PC-3 (cell line): ENCODE measurements at regions not wholly inside any gene's neighbourhood (a gene's known extent, or its start where the extent isn't known, plus 50 kb on each side); places are given as distances from the start of the nearest gene placed in this dataset.

Experiments used
- EZH2 ChIP-seq: fragments of 300-600 bp; sonication (generic); IDR thresholded peaks from one replicate; pipeline ENCODE4 v1.6.1; 2017; ENCODE audit warnings: antibody characterized with exemption, mild to moderate bottlenecking, low read length; ENCODE audit not compliant: unreplicated experiment
- TF ChIP-seq, protein P1 (sequence below): fragments of 300-600 bp; sonication (generic); conservative IDR thresholded peaks from 2 replicates; pipeline ENCODE4 v1.5.1; 2017; ENCODE audit warnings: antibody characterized with exemption, low read depth, mild to moderate bottlenecking, low read length

DNA sequence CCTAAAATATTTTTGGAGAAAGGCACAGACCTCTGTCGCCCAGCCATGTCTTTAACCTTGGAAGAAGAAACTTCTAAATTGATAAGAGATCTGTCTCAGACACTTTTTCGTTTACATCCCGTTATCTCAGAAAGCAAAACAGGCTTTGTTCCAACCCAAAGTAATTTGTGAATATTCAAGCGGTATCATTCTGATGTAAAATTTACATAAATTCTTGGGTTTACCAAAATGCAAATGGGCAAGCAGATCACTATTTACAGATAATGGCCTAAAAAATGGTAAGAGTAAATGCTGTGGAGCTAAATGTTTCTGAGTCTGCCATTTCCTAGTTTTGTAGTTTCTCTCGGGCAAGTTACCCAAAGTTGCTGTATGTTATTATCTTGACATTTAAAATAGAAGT, 101.9 kb upstream of the VPREB1 start:
- TF ChIP-seq, protein P1, sequence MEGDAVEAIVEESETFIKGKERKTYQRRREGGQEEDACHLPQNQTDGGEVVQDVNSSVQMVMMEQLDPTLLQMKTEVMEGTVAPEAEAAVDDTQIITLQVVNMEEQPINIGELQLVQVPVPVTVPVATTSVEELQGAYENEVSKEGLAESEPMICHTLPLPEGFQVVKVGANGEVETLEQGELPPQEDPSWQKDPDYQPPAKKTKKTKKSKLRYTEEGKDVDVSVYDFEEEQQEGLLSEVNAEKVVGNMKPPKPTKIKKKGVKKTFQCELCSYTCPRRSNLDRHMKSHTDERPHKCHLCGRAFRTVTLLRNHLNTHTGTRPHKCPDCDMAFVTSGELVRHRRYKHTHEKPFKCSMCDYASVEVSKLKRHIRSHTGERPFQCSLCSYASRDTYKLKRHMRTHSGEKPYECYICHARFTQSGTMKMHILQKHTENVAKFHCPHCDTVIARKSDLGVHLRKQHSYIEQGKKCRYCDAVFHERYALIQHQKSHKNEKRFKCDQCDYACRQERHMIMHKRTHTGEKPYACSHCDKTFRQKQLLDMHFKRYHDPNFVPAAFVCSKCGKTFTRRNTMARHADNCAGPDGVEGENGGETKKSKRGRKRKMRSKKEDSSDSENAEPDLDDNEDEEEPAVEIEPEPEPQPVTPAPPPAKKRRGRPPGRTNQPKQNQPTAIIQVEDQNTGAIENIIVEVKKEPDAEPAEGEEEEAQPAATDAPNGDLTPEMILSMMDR: no peak
- no peak for TF ChIP-seq EZH2
